GM19351 (cell line): ENCODE measurements at regions not wholly inside any gene's neighbourhood (a gene's known extent, or its start where the extent isn't known, plus 50 kb on each side); places are given as distances from the start of the nearest gene placed in this dataset.
"Not testable (repeated sequence)": the region's sequence is repeated elsewhere in the genome, so short reads cannot be mapped to it uniquely, and the experiment has no call there.

ENCODE experiments used
- ATAC-seq: cut with Tn5 transposase; IDR thresholded peaks from one replicate; pipeline ENCODE4 v1.9.1; 2021; ENCODE audit warnings: mild to moderate bottlenecking, moderate library complexity; ENCODE audit not compliant: unreplicated experiment

DNA sequence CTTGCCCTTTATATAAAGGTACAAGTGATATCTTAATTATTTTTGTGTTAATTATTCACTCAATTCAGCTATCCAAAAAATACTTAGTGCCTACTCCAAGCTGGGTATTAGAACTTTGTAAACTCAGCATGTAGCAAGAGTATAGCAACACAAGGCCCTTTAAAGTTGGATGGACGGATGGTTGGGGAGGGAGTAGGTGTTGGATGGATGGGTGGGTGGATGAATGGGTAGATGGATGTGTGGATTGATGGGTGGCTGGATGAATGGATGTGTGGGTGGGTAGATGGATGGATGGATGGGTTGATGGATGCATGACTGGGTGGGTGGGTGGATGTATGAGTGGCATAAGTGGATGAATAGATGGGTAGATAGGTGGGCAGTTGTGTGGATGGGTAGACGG is 211.5 kb downstream of the BANP start:
- not testable (repeated sequence) for ATAC-seq

- ATAC-seq = not testable (repeated sequence)
Measured at GRCh38 chr16:88164196-88165039, 213.2 kb downstream of the BANP start.

GRCh38 chr16:88165040-88165544 is 213.9 kb downstream of the BANP start:
- not testable (repeated sequence) for ATAC-seq

- ATAC-seq = not testable (repeated sequence)
Measured at GRCh38 chr16:88165683-88166082, 214.4 kb downstream of the BANP start.

DNA sequence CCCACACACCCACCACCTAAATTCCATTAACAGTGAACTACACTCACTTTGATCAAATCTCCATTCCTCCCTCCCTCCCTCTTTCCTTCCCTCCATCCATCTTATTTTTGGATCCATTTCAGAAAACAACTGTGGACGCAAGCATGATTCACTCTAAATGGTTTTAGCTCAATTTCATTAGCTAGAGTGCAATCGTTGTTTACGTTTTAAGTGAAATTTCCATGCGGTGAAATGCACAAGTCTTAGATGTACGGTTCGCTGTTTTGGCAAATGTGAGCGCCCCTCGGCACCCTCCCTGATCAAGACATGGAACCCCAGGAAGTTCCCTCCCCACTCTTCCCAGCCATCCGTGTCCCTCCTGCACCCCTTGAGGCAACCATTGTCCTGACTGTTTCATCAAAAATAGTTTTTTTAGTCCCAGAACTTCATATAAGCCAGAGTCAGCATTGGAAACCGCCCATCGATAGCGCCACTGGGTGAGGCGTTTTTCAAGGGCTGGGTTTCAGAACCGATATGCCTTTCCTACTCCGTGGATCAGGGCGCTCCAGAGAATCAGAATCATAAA is 215.1 kb downstream of the BANP start:
- not testable (repeated sequence) for ATAC-seq

DNA sequence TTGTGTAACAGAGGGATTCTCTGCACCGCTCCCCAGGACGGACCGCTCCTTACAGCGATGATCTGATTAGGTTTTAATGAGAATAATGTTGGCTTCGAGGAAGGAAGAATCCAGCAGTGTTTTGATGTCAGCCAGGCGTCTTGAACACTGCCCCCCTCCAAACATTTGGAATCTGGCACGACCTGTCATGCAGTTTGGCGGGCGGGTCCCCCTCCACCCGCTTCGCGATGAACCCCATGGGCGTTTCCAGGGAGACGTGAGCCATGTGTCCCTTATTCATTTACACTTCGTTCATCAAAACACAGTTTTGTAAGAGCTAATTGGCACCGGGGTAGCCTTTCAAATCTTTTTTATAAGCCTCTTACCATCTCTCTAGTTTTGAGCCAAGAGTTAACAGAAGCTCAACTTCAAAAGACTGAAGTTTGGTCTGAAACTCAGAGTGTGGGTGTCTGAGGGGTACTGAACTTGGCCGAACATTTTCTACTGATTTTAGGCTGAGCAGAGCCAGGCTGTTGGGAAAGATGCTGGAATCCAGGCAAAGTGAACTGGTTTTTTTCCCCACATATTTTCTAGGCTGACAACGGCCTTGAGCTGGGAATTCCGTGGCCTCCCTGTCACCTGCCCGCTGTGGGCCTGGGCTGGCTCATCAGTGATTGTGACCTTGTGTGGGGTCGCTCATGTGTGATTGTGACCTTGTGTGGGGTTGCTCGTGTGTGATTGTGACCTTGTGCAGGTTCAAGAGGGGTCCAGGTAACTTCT is 214.8 kb upstream of the ZNF469 start:
- not testable (repeated sequence) for ATAC-seq

- not testable (repeated sequence) for ATAC-seq
Measured at GRCh38 chr16:88168557-88168949, 214.2 kb upstream of the ZNF469 start.

DNA sequence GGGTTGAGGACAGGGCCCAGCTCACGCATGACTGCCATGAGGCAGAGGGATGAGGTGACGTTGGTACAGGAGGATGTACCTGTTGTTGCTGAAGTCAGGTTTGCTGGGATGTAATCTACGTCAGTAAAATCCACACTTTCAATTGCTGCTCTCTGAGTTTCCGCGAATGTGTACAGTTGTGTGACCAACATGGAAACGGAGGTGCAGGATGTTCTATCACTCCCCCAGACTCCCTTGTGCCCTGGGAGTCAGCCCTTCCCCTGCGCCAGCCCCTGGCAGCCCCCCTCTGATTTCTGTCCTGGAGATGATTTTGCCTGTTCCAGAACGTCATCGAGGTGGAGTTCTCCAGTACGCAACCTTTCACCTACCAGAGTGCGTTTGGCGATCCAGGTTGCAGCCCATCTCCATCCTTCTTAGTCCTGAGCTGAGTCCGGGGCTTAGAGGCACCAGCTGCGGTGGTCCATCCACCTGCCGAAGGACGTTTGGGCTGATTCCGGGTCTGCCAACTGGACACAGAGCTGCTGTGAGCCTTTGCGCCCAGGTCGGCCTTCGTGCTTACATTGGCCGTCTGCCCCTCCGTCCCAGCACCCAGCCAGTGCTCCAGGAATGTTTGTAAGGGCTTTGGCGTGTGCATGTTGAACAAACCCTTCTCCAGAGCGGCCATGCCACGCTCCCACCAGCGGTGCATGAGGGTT is 213.5 kb upstream of the ZNF469 start:
- ATAC-seq = not testable (repeated sequence)

DNA sequence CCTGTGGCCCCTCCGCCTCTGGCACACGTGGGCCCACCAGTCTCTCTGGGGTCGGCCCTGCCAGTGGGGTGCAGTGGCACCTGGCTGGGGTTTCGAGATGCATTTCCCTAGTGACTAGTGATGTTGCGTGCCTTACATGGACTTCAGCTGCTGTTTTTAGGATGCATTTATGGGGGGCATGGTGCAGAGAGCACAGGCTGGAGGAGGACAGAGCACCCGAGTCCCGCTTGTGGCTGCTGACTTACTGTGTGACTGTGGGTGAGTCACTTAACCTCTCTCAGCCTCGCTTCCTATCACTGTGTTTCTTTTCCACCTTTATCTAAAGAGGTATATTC is 213.0 kb upstream of the ZNF469 start:
- ATAC-seq = not testable (repeated sequence)

GRCh38 chr16:88170528-88170991 is 212.2 kb upstream of the ZNF469 start:
- no peak for ATAC-seq

DNA sequence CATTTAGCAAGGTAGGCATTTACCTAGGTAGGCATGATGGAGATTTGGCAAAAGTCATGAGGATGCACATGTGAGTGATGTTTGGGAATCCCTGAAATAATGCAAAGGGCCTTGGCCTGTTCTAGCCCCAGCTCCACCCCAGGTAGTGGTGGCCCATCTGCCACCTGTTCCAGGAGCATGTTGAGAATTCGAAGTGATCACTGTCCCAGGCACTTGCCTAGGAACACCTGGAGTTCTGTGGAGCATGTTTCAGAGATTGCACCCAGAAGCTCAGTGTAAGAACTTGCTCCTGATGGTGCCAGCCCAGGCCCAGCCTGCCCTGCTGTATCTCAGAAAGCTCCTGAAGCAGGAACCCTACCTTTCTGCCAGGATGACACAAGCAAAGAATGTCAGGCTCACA is 211.6 kb upstream of the ZNF469 start:
- not testable (repeated sequence) for ATAC-seq

- not testable (repeated sequence) for ATAC-seq
Measured at GRCh38 chr16:88176184-88176583, 206.6 kb upstream of the ZNF469 start.

DNA sequence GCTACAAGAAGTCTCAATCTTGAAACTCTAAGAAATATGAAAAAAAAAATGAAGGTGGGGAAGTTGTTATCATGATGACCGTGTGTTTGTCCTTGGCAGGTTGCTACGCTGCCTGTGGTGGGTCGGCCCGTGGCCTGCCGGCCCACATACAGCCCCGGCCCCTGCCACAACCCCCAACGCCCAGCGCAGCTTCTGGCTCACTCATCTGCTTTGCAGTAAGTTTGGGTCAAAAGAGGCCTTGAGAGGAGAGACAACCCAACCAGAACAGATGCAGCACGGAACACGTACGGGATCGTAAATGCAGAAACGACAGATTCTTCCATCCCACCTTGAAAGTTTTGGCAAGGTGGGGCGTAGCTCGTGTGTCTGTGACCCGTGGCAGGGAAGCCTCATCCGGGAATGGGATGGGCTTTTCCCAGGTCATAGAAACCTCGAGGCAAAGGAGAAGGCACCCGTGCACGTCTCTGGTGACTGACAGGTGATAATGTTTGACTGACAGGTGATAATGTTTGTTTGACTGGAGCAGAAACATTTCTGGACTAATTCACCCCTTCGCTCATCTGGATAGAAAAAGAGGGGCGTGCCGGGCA is 206.1 kb upstream of the ZNF469 start:
- ATAC-seq = not testable (repeated sequence)

DNA sequence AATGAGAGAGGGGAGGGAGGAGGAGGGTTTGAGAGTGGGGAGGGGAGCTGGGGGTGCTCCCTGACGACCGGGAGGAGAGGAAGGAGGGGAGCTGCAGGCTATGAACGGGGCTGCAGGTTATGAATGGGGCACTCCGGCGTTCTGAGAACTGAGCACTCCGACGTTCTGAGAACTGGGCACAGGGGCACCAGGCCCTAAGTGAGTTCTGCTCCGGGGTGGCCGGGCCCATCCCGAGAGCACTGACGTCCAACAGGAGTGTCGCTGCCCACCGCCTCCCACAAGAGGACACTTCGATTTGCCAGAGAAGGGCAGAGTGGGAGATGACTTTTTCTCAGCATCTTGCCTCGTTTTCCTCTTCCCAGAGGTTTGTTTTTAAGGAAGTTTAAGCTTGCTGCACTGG is 204.5 kb upstream of the ZNF469 start:
- ATAC-seq = not testable (repeated sequence)

GRCh38 chr16:88178896-88179295 is 203.9 kb upstream of the ZNF469 start:
- not testable (repeated sequence) for ATAC-seq

DNA sequence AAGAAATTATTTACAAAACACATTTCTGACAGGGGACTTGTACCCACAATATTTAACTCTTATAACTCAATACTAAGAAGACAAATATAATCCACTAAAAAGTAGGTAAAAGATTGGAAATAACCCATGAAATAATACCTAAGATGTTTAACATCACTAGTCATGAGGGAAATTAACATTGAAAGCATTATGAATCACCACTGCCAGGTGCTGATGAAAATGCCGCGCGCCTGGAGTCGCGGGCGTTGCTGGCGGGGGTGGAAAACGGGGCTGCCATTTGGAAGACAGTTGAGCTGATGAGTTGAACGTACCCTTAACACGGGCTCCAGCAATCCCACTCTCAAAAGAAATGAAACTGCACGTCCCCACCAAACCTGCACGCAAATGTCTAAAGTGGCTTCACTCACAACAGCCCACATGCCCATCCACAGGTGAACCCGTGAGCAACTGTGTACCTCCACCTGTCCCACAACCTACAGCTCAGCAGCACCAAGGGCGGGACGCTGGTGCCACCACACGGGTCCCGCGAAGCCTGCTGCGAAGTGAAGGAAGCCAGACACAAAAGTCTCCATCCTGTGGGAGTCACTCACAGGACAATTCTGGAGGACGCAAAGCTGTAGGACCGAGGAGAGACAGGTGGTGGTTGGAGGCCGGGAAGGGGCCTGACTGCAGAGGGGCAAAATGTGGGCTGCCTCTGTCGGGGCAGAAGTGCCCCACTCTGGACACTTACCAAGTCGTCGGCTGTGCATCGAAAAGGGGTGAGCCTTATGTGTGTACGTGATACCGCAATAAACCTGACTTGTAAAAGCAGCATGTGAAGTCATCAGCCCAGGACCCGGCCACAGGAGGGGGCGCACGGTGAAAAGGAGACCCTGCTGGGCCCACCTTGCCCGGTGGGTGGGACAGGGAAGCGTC is 199.5 kb upstream of the ZNF469 start:
- ATAC-seq = not testable (repeated sequence)

DNA sequence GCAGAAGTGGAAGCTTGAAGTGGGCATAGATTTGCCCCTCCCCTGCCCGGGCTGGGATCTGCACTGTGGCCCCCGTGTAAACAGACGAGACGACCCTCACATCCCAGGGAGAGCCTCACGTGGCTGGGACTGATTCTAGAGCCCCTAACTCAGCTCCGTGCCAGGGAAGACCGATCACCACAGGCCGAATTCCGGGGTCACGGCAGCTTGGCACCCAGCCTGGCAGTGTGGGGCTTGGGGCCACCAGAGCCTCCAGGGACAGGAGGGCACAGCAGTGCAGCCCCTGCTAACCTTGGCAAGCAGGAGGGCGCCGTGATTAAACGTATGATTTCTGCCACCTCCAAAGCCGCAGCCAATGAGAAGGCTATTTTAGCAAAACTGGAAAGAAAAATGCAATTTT is 198.7 kb upstream of the ZNF469 start:
- ATAC-seq = not testable (repeated sequence)

GRCh38 chr16:88184566-88185355 is 198.0 kb upstream of the ZNF469 start:
- not testable (repeated sequence) for ATAC-seq
